Mesendoderm (in vitro differentiated cells): ENCODE measurements at regions not wholly inside any gene's neighbourhood (a gene's known extent, or its start where the extent isn't known, plus 50 kb on each side); places are given as distances from the start of the nearest gene placed in this dataset.

ENCODE experiments used
- DNase-seq: peaks from one replicate; pipeline ENCODE4 v3.0.0; 2013
- H2AK5ac ChIP-seq: 2 replicates; pipeline ENCODE4 v1.6.1; 2013; ENCODE audit warnings: low read length, inconsistent platforms
- H2BK120ac ChIP-seq: 2 replicates; pipeline ENCODE4 v1.6.1; 2013; ENCODE audit warnings: low read depth, mild to moderate bottlenecking, low read length, moderate library complexity, mixed read lengths
- H2BK15ac ChIP-seq: replicated peaks from 2 replicates; pipeline ENCODE4 v1.6.1; 2013; ENCODE audit warnings: low read depth, mild to moderate bottlenecking, moderate library complexity
- H2BK5ac ChIP-seq: 2 replicates; pipeline ENCODE4 v1.6.1; 2013; ENCODE audit warnings: low read length, inconsistent platforms
- H3K18ac ChIP-seq: 2 replicates; pipeline ENCODE4 v1.6.1; 2013; ENCODE audit warnings: mild to moderate bottlenecking, low read length, mixed read lengths
- H3K23ac ChIP-seq: one replicate; pipeline ENCODE4 v1.6.1; 2013; ENCODE audit warnings: low read length
- H3K27ac ChIP-seq: 2 replicates; pipeline ENCODE4 v1.5.1; 2013; ENCODE audit warnings: low read depth, mild to moderate bottlenecking, inconsistent platforms, low read length, moderate library complexity
- H3K27me3 ChIP-seq: 2 replicates; pipeline ENCODE4 v1.6.1; 2013; ENCODE audit warnings: low read length, control low read depth, mild to moderate bottlenecking, inconsistent platforms; ENCODE audit not compliant: insufficient read depth, poor library complexity
- H3K36me3 ChIP-seq: 2 replicates; pipeline ENCODE4 v1.6.1; 2013; ENCODE audit warnings: low read length, inconsistent platforms; ENCODE audit not compliant: control insufficient read depth, insufficient read depth
- H3K4ac ChIP-seq: one replicate; pipeline ENCODE4 v1.6.1; 2013; ENCODE audit warnings: low read depth, mild to moderate bottlenecking, low read length, moderate library complexity
- H3K4me1 ChIP-seq: 2 replicates; pipeline ENCODE4 v1.6.1; 2013; ENCODE audit warnings: low read depth, low read length, inconsistent platforms; ENCODE audit not compliant: control insufficient read depth
- H3K4me2 ChIP-seq: 2 replicates; pipeline ENCODE4 v1.6.1; 2013; ENCODE audit warnings: low read length
- H3K4me3 ChIP-seq: 2 replicates; pipeline ENCODE4 v1.5.1; 2013; ENCODE audit warnings: mild to moderate bottlenecking, low read length
- H3K56ac ChIP-seq: one replicate; pipeline ENCODE4 v1.6.1; 2013; ENCODE audit warnings: low read length
- H3K79me1 ChIP-seq: 2 replicates; pipeline ENCODE4 v1.6.1; 2013; ENCODE audit warnings: low read length, inconsistent platforms
- H3K79me2 ChIP-seq: 2 replicates; pipeline ENCODE4 v1.6.1; 2013; ENCODE audit warnings: mild to moderate bottlenecking, low read length; ENCODE audit not compliant: control insufficient read depth, insufficient read depth
- H3K9ac ChIP-seq: 2 replicates; pipeline ENCODE4 v1.6.1; 2013; ENCODE audit warnings: low read length, inconsistent platforms
- H4K5ac ChIP-seq: one replicate; pipeline ENCODE4 v1.6.1; 2013; ENCODE audit warnings: low read length
- H4K8ac ChIP-seq: one replicate; pipeline ENCODE4 v1.6.1; 2013; ENCODE audit warnings: low read depth, mild to moderate bottlenecking, control low read depth, low read length, moderate library complexity
- WGBS: extraction: QIAGEN DNeasy Blood & Tissue Kit; methylation state at CpG from one replicate; pipeline ENCODE4 v1.1.7; 2013; ENCODE audit warnings: low lambda C conversion rate, missing lambda C conversion rate; ENCODE audit not compliant: insufficient coverage; ENCODE audit errors: extremely low coverage; 5-methylcytosine and 5-hydroxymethylcytosine counted together

GRCh38 chr16:16863672-16864071 lies 484.7 kb downstream of the NPIPA7 start:
- Histone ChIP-seq H3K56ac (no peak overlapping the region), H3K23ac (no peak overlapping the region), H2BK15ac (no peak overlapping the region), H2AK5ac (no peak overlapping the region), H3K18ac (no peak overlapping the region), H3K9ac (no peak overlapping the region), H3K4me1 (no peaks in the 10 kb centered on the region), H3K27me3 (no peaks in the 10 kb centered on the region), H4K5ac (no peak overlapping the region), H4K8ac (no peak overlapping the region), H3K27ac (no peak overlapping the region), H3K79me2 (no peaks in the 10 kb centered on the region), H3K36me3 (no peaks in the 10 kb centered on the region), H2BK120ac (no peak overlapping the region), H3K4me2 (no peak overlapping the region), H3K79me1 (no peaks in the 10 kb centered on the region), H3K4me3 (no peak overlapping the region), H2BK5ac (no peak overlapping the region), H3K4ac (no peak overlapping the region)
- WGBS, result no CpG with 5 or more reads among the region's 6 CpGs
- DNase-seq, result no peak

- H3K23ac ChIP-seq, result no peak overlapping the region
- WGBS, result no CpG with 5 or more reads among the region's 4 CpGs
- no peaks in the 10 kb centered on the region for H3K4me1 ChIP-seq
- H3K79me1 ChIP-seq, result no peaks in the 10 kb centered on the region
- H3K79me2 ChIP-seq, result no peaks in the 10 kb centered on the region
- H3K4me3 ChIP-seq, result no peak overlapping the region
- no peak overlapping the region for H4K8ac ChIP-seq
- no peak overlapping the region for H2AK5ac ChIP-seq
- H2BK5ac ChIP-seq, result no peak overlapping the region
- no peak overlapping the region for H3K27ac ChIP-seq
- H3K4me2 ChIP-seq, result no peak overlapping the region
- DNase-seq, result no peak
- H3K56ac ChIP-seq, result no peak overlapping the region
- no peak overlapping the region for H3K9ac ChIP-seq
- no peak overlapping the region for H2BK120ac ChIP-seq
- H2BK15ac ChIP-seq, result no peak overlapping the region
- no peak overlapping the region for H3K4ac ChIP-seq
- H3K18ac ChIP-seq, result no peak overlapping the region
- H4K5ac ChIP-seq, result no peak overlapping the region
- no peaks in the 10 kb centered on the region for H3K36me3 ChIP-seq
- H3K27me3 ChIP-seq, result no peaks in the 10 kb centered on the region
These were observed 485.6 kb downstream of the NPIPA7 start for GRCh38 chr16:16864536-16864935.

- H3K79me2 ChIP-seq, result no peaks in the 10 kb centered on the region
- WGBS, result no CpG with 5 or more reads among the region's 3 CpGs
- no peak overlapping the region for H3K4me3 ChIP-seq
- H3K23ac ChIP-seq, result no peak overlapping the region
- H3K18ac ChIP-seq, result no peak overlapping the region
- no peak overlapping the region for H3K9ac ChIP-seq
- H2BK5ac ChIP-seq, result no peak overlapping the region
- no peaks in the 10 kb centered on the region for H3K27me3 ChIP-seq
- no peaks in the 10 kb centered on the region for H3K79me1 ChIP-seq
- H4K5ac ChIP-seq, result no peak overlapping the region
- no peak overlapping the region for H2BK120ac ChIP-seq
- no peaks in the 10 kb centered on the region for H3K4me1 ChIP-seq
- H4K8ac ChIP-seq, result no peak overlapping the region
- no peak overlapping the region for H3K27ac ChIP-seq
- H3K56ac ChIP-seq, result no peak overlapping the region
- H2BK15ac ChIP-seq, result no peak overlapping the region
- H3K36me3 ChIP-seq, result no peaks in the 10 kb centered on the region
- no peak for DNase-seq
- H3K4me2 ChIP-seq, result no peak overlapping the region
- H3K4ac ChIP-seq, result no peak overlapping the region
- no peak overlapping the region for H2AK5ac ChIP-seq
These were observed 486.4 kb downstream of the NPIPA7 start for GRCh38 chr16:16865374-16865773.

- Histone ChIP-seq H3K56ac (no peak overlapping the region), H3K4ac (no peak overlapping the region), H3K18ac (no peak overlapping the region), H4K8ac (no peak overlapping the region), H3K27ac (no peak overlapping the region), H3K79me1 (no peaks in the 10 kb centered on the region), H3K4me3 (no peak overlapping the region), H3K4me2 (no peak overlapping the region), H2AK5ac (no peak overlapping the region), H2BK15ac (no peak overlapping the region), H3K9ac (no peak overlapping the region), H2BK5ac (no peak overlapping the region), H3K27me3 (no peaks in the 10 kb centered on the region), H3K36me3 (no peaks in the 10 kb centered on the region), H3K4me1 (no peaks in the 10 kb centered on the region), H3K79me2 (no peaks in the 10 kb centered on the region), H3K23ac (no peak overlapping the region), H4K5ac (no peak overlapping the region), H2BK120ac (no peak overlapping the region)
- WGBS, result no CpG with 5 or more reads among the region's 7 CpGs
- DNase-seq, result peak; percentile 84
These were observed 489.0 kb downstream of the NPIPA7 start for GRCh38 chr16:16867973-16868372.

- Histone ChIP-seq H3K56ac (peak overlapping the region; percentile 17), H3K79me1 (no peaks in the 10 kb centered on the region), H3K4ac (peak overlapping the region; percentile 21), H3K4me1 (no peaks in the 10 kb centered on the region), H2AK5ac (no peak overlapping the region), H3K79me2 (no peaks in the 10 kb centered on the region), H4K5ac (no peak overlapping the region), H3K9ac (no peak overlapping the region), H2BK15ac (no peak overlapping the region), H2BK5ac (no peak overlapping the region), H3K23ac (no peak overlapping the region), H3K27ac (no peak overlapping the region), H3K27me3 (no peaks in the 10 kb centered on the region), H3K18ac (no peak overlapping the region), H4K8ac (no peak overlapping the region), H3K4me2 (no peak overlapping the region), H3K4me3 (no peak overlapping the region), H2BK120ac (no peak overlapping the region), H3K36me3 (no peaks in the 10 kb centered on the region)
- WGBS, result no CpG with 5 or more reads among the region's 2 CpGs
- DNase-seq, result peak; percentile 28
These were observed 489.8 kb downstream of the NPIPA7 start for GRCh38 chr16:16868727-16869126.

- H4K8ac ChIP-seq, result no peak overlapping the region
- DNase-seq, result no peak
- no peak overlapping the region for H3K56ac ChIP-seq
- no peak overlapping the region for H3K18ac ChIP-seq
- H3K27me3 ChIP-seq, result no peaks in the 10 kb centered on the region
- H3K4me2 ChIP-seq, result no peak overlapping the region
- H2BK5ac ChIP-seq, result no peak overlapping the region
- no peak overlapping the region for H3K4me3 ChIP-seq
- H4K5ac ChIP-seq, result no peak overlapping the region
- H3K4me1 ChIP-seq, result no peaks in the 10 kb centered on the region
- no peak overlapping the region for H3K9ac ChIP-seq
- no peaks in the 10 kb centered on the region for H3K79me2 ChIP-seq
- no peak overlapping the region for H3K23ac ChIP-seq
- WGBS, result no CpG with 5 or more reads among the region's 5 CpGs
- H3K36me3 ChIP-seq, result no peaks in the 10 kb centered on the region
- no peak overlapping the region for H2BK15ac ChIP-seq
- no peak overlapping the region for H3K4ac ChIP-seq
- no peak overlapping the region for H3K27ac ChIP-seq
- H2BK120ac ChIP-seq, result peak overlapping the region; percentile 88
- H2AK5ac ChIP-seq, result no peak overlapping the region
- no peaks in the 10 kb centered on the region for H3K79me1 ChIP-seq
These were observed 490.8 kb downstream of the NPIPA7 start for GRCh38 chr16:16869746-16870145.
